Vagina (tissue), 2 donors: ENCODE measurements at regions not wholly inside any gene's neighbourhood (a gene's known extent, or its start where the extent isn't known, plus 50 kb on each side); places are given as distances from the start of the nearest gene placed in this dataset.

Source experiments
- CTCF ChIP-seq, 3 experiments: fragments of 450-650 bp in 2 of 3; fragments of 200-600 bp in 1 of 3; sonication (generic) in 1 of 3; IDR thresholded peaks; one replicate each; pipeline ENCODE4 v1.5.1; 2017 to 2019; ENCODE audit warnings: antibody characterized with exemption in 3 of 3, mild to moderate bottlenecking in 2 of 3, moderate library complexity in 2 of 3
- POLR2A ChIP-seq, 2 donors: fragments of 450-650 bp; IDR thresholded peaks; one replicate each; pipeline ENCODE4 v1.6.1; 2017; ENCODE audit warnings: antibody characterized with exemption in 2 of 2, mild to moderate bottlenecking in 2 of 2, moderate library complexity in 2 of 2
- POLR2AphosphoS5 ChIP-seq, 2 donors: sonication (generic); formaldehyde crosslinking; IDR thresholded peaks; one replicate each; pipeline ENCODE4 v1.9.0; 2017; ENCODE audit warnings: antibody characterized with exemption in 2 of 2, mild to moderate bottlenecking in 2 of 2, low read depth in 1 of 2; ENCODE audit not compliant: insufficient read depth in 1 of 2

- TF ChIP-seq CTCF (IDR thresholded peaks at IDR 0.05) = no peak
- TF ChIP-seq POLR2A (IDR thresholded peaks at IDR 0.05) = no peak
- no peak for TF ChIP-seq POLR2AphosphoS5 (IDR thresholded peaks at IDR 0.05; ENCODE audit: insufficient read depth in 1 of 2, low read depth in 1 of 2)
These were observed 265.6 kb downstream of the DSEL start for GRCh38 chr18:67250776-67251424.
